Mammary epithelial cell (primary cell): ENCODE measurements at regions not wholly inside any gene's neighbourhood (a gene's known extent, or its start where the extent isn't known, plus 50 kb on each side); places are given as distances from the start of the nearest gene placed in this dataset.
"Not testable (repeated sequence)": the region's sequence is repeated elsewhere in the genome, so short reads cannot be mapped to it uniquely, and the experiment has no call there.

ENCODE experiments used
- CTCF ChIP-seq, 2 donors: IDR thresholded peaks in 1 of 2; conservative IDR thresholded peaks in 1 of 2; 2 replicates each; pipeline ENCODE4 v1.5.1; 2011 to 2012; ENCODE audit warnings: inconsistent platforms in 2 of 2, low read length in 2 of 2, mild to moderate bottlenecking in 2 of 2, control low read depth in 1 of 2, low read depth in 1 of 2; ENCODE audit not compliant: insufficient read depth in 1 of 2; ENCODE audit errors: extremely low read depth in 1 of 2
- EZH2 ChIP-seq: IDR thresholded peaks from 2 replicates; pipeline ENCODE4 v1.6.1; 2012; ENCODE audit warnings: low read length, inconsistent platforms, borderline replicate concordance

- TF ChIP-seq CTCF (conservative IDR thresholded peaks at IDR 0.05 in 1 of 2, IDR thresholded peaks at IDR 0.05 in 1 of 2; ENCODE audit: extremely low read depth in 1 of 2, insufficient read depth in 1 of 2, low read depth in 1 of 2, low read length in 2 of 2); EZH2: not testable (repeated sequence)
Measured at GRCh38 chr2:87465730-87466129, 282.2 kb upstream of the PLGLB2 start.
